ENCODE measurements at regions not wholly inside any gene's neighbourhood (a gene's known extent, or its start where the extent isn't known, plus 50 kb on each side); places are given as distances from the start of the nearest gene placed in this dataset.

DNA sequence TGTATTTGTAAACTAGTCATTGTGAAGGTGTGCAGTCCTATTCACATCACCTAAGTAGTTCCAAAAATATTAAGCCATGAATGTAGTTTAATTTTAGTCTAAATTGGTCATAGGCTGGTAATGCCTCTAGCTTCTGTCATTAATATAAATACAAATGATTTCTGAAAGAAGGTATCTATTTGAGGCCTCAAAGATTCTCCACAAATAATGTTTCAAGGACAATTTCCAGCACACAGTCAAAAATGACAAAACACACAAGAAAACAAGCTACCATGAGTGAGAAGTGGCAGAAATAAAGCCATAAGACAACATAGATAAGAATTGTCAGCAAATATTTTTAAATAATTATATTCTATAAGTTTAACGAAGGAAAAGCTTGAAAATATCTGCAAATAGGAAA is 66.7 kb upstream of the PDK4 start:
- no peak for DNase-seq

DNA sequence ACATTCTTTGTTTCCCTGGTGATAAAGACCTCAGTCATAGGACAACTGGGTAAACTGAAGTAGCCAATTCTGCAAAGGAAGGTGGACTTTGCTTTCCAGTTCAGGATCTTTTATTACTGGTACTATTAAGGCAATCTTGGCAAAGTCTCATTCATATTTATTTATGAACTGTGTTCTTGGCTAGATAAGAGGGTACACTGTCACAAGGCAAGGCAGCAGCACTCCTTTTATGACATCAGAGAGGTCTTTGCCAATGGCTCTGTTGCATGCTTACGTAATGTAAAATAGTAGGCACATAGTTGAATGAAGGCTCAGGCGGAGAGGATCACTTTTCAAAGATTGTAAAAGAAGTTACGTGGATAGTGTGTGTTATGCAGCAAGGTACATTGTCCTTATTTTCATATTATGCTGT is 63.7 kb upstream of the PDK4 start:
- DNase-seq = no peak

DNA sequence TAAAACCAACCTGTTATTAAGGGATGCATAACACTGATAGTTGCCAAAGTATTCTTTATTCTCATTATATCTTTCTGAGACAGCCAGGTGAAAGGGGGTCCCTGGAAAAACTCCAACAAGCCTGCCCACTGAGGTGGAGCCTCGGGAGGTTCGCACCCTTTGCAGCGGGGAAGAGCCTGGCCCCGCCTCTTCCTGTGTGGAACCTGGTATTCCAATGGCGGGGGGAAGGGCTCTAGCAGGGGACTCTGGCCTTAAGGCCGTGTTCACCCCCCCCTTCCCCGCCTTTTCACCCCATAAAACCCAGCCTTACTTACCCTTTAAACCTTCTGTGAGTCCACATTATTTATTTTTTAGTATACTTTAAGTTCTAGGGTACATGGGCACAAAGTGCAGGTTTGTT is 62.4 kb upstream of the PDK4 start:
- no peak for DNase-seq

DNA sequence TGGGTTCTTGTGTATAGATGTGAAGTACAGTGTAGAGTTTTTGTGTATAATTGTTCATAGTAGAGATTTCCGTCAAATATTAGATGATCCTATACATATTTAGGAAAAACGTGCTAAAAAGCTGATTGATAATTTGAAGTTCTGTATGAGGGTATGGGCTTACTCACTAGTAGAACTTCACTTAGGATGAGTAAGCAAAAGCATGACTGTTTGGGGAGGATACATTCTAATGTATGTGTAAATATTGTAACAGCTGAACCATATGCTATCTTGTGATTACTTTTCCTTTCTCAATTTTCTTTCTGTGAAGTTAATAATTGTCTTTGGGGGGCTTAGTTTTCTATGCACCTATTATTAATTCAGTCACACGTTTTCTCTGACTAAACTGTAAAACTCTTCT is 53.2 kb upstream of the PDK4 start:
- DNase-seq = no peak

GRCh38 chr7:95646350-95646749 is 50.0 kb upstream of the PDK4 start:
- DNase-seq = no peak
